GM23338 (cell line): ENCODE measurements at regions not wholly inside any gene's neighbourhood (a gene's known extent, or its start where the extent isn't known, plus 50 kb on each side); places are given as distances from the start of the nearest gene placed in this dataset.

Source experiments
- CREB1 ChIP-seq: fragments of 250-450 bp; sonication (Bioruptor Pico); IDR thresholded peaks from 2 replicates; pipeline ENCODE4 v1.5.0; 2020; ENCODE audit warnings: low read depth, mild to moderate bottlenecking, moderate library complexity
- CTCF ChIP-seq, 2 experiments: fragments of 200-600 bp in 1 of 2; sonication (generic) in 1 of 2; conservative IDR thresholded peaks; 2 replicates each; pipeline versions ENCODE4 v1.5.1 to v1.6.1; 2016 to 2017; ENCODE audit warnings: antibody characterized with exemption in 2 of 2, low read depth in 2 of 2, mild to moderate bottlenecking in 2 of 2, moderate library complexity in 1 of 2
- ETS1 ChIP-seq: IDR thresholded peaks from 2 replicates; pipeline ENCODE4 v1.6.1; 2016; ENCODE audit warnings: antibody characterized with exemption
- EZH2 ChIP-seq: fragments of 200-600 bp; sonication (generic); IDR thresholded peaks from one replicate; pipeline ENCODE4 v1.8.0; 2017; ENCODE audit warnings: antibody characterized with exemption, mild to moderate bottlenecking, low read depth; ENCODE audit not compliant: unreplicated experiment
- EZH2phosphoT487 ChIP-seq: fragments of 200-600 bp; sonication (generic); IDR thresholded peaks from one replicate; pipeline ENCODE4 v1.8.1; 2018; ENCODE audit warnings: antibody characterized with exemption; ENCODE audit not compliant: unreplicated experiment
- JUNB ChIP-seq: IDR thresholded peaks from one replicate; pipeline ENCODE4 v1.6.1; 2016; ENCODE audit warnings: antibody characterized with exemption; ENCODE audit not compliant: unreplicated experiment
- NANOG ChIP-seq: IDR thresholded peaks from 2 replicates; pipeline ENCODE4 v1.6.1; 2016; ENCODE audit warnings: antibody characterized with exemption, borderline replicate concordance
- POLR2AphosphoS5 ChIP-seq: IDR thresholded peaks from 2 replicates; pipeline ENCODE4 v1.6.1; 2016; ENCODE audit warnings: antibody characterized with exemption, low read depth
- REST ChIP-seq: IDR thresholded peaks from one replicate; pipeline ENCODE4 v1.6.1; 2018; ENCODE audit warnings: antibody characterized with exemption; ENCODE audit not compliant: unreplicated experiment
- STAT1 ChIP-seq: IDR thresholded peaks from one replicate; pipeline ENCODE4 v1.6.1; 2016; ENCODE audit warnings: antibody characterized with exemption; ENCODE audit not compliant: unreplicated experiment
- ZNF114 ChIP-seq: fragments of 250-450 bp; sonication (Bioruptor Pico); IDR thresholded peaks from 2 replicates; pipeline ENCODE4 v1.5.0; 2020; ENCODE audit warnings: mild to moderate bottlenecking, moderate library complexity

GRCh38 chr1:60916906-60917305 is 165.5 kb upstream of the NFIA start:
- TF ChIP-seq CTCF (conservative IDR thresholded peaks at IDR 0.05; ENCODE audit: low read depth in 2 of 2) (no peak), POLR2AphosphoS5 (no peak), REST (no peak), EZH2 (no peak), NANOG (no peak), CREB1 (no peak), EZH2phosphoT487 (no peak), ETS1 (no peak), JUNB (no peak), STAT1 (no peak), ZNF114 (CRISPR knock-in tag) (no peak)
